ENCODE measurements at regions not wholly inside any gene's neighbourhood (a gene's known extent, or its start where the extent isn't known, plus 50 kb on each side); places are given as distances from the start of the nearest gene placed in this dataset.

- Histone ChIP-seq H3K36me3 (replicated peaks in 1 of 2; ENCODE audit: control insufficient read depth in 1 of 2, insufficient read depth in 2 of 2, low read length in 2 of 2) (no peaks in the 10 kb centered on the region), H3K9me3 (ENCODE audit: low read length) (no peaks in the 10 kb centered on the region), H3K27me3 (ENCODE audit: control insufficient read depth in 1 of 2, insufficient read depth in 2 of 2, low read length in 2 of 2) (no peaks in the 10 kb centered on the region), H3K79me2 (ENCODE audit: insufficient read depth, low read length) (no peaks in the 10 kb centered on the region), H3K9ac (ENCODE audit: insufficient read depth, low read depth, low read length) (no peak overlapping the region), H2AFZ (ENCODE audit: low read length) (no peak overlapping the region), H3K4me2 (ENCODE audit: low read depth, low read length) (no peak overlapping the region), H3K4me1 (ENCODE audit: insufficient read depth, low read length) (no peaks in the 10 kb centered on the region), H3K4me3 (replicated peaks in 1 of 3; ENCODE audit: insufficient read depth in 1 of 3, low read depth in 2 of 3, low read length in 3 of 3) (no peak overlapping the region), H4K20me1 (ENCODE audit: insufficient read depth, low read length) (no peaks in the 10 kb centered on the region), H3K27ac (ENCODE audit: extremely low read length, insufficient read depth, low read length) (no peak overlapping the region)
- WGBS (ENCODE audit: low lambda C conversion rate), result 20% methylated on average over 2 of the region's 2 CpGs
- in situ Hi-C loops (cut with HindIII; ENCODE audit: extremely low pct_ligation_motif_present, low pct_unique_long_range_greater_than_20kb), result no loop called here
- ChIA-PET POLR2A (no interaction called here), CTCF (ENCODE audit: low intra/inter-chr PET ratio, low total read pairs) (no interaction called here)
- TF ChIP-seq, protein P1, sequence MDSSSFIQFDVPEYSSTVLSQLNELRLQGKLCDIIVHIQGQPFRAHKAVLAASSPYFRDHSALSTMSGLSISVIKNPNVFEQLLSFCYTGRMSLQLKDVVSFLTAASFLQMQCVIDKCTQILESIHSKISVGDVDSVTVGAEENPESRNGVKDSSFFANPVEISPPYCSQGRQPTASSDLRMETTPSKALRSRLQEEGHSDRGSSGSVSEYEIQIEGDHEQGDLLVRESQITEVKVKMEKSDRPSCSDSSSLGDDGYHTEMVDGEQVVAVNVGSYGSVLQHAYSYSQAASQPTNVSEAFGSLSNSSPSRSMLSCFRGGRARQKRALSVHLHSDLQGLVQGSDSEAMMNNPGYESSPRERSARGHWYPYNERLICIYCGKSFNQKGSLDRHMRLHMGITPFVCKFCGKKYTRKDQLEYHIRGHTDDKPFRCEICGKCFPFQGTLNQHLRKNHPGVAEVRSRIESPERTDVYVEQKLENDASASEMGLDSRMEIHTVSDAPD (CRISPR knock-in tag; IDR thresholded peaks at IDR 0.05), result no peak
- TF ChIP-seq, protein P2, sequence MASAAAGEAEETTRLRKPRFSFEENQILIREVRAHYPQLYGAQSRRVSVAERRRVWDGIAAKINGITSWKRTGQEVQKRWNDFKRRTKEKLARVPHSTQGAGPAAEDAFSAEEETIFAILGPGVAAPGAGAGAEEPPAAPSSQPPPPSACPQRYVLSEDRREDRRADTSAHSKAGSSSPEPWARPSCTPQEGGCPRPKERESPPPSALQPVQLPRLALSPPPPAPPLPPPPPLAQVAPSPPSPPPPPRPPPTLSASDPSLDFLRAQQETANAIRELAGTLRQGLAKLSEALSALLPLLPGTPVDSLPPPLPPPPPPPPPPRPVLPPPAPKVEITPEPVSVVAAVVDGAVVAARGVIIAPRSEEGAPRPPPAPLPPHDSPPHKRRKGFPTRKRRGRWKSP (CRISPR knock-in tag; IDR thresholded peaks at IDR 0.05), result no peak
- TF ChIP-seq SMARCE1 (IDR thresholded peaks at IDR 0.05; ENCODE audit: borderline replicate concordance), result no peak
- TF ChIP-seq, protein P3, sequence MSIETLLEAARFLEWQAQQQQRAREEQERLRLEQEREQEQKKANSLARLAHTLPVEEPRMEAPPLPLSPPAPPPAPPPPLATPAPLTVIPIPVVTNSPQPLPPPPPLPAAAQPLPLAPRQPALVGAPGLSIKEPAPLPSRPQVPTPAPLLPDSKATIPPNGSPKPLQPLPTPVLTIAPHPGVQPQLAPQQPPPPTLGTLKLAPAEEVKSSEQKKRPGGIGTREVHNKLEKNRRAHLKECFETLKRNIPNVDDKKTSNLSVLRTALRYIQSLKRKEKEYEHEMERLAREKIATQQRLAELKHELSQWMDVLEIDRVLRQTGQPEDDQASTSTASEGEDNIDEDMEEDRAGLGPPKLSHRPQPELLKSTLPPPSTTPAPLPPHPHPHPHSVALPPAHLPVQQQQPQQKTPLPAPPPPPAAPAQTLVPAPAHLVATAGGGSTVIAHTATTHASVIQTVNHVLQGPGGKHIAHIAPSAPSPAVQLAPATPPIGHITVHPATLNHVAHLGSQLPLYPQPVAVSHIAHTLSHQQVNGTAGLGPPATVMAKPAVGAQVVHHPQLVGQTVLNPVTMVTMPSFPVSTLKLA (IDR thresholded peaks at IDR 0.05), result no peak
- TF ChIP-seq E2F1 (CRISPR knock-in tag; IDR thresholded peaks at IDR 0.05), result no peak
- no peak for TF ChIP-seq ISL2 (CRISPR knock-in tag; IDR thresholded peaks at IDR 0.05)
- no peak for TF ChIP-seq ZNF776 (CRISPR knock-in tag; IDR thresholded peaks at IDR 0.05)
- BruUV-seq (replicated peaks), result no TSS peak
- DNase-seq (ENCODE audit: low spot score) (no peak), FAIRE-seq (no peak), ATAC-seq (no peak)
- intact Hi-C loops (cut with micrococcal nuclease; ENCODE audit: unreplicated experiment), result no loop called here
These were observed 448.5 kb downstream of the PRDM2 start for GRCh38 chr1:14148526-14148925.
